GM12878 (cell line): ENCODE measurements at regions not wholly inside any gene's neighbourhood (a gene's known extent, or its start where the extent isn't known, plus 50 kb on each side); places are given as distances from the start of the nearest gene placed in this dataset.

ENCODE experiments used
- ATAC-seq: fragments of 200-7000 bp; cut with Tn5 transposase; 3 replicates; pipeline ENCODE4 v1.9.1; 2020; ENCODE audit warnings: mild to moderate bottlenecking, moderate library complexity
- BruUV-seq: library from RNA; stranded (reverse); fragments of 400-500 nt; replicated peaks from 2 replicates; lab custom pipeline; 2021; lab: Mats Ljungman, UMichigan
- CTCF ChIA-PET: fragments of 300-600 bp; sonication (Branson Sonifier 250); formaldehyde crosslinking; extraction: SDS; loops from one replicate; lab custom pipeline; 2021; ENCODE audit warnings: inconsistent platforms; lab: Yijun Ruan, JAX
- POLR2A ChIA-PET: fragments of 350-600 bp; formaldehyde crosslinking; extraction: SDS; loops from one replicate; lab custom pipeline; 2021; ENCODE audit warnings: inconsistent platforms; lab: Charles Lee
- RAD21 ChIA-PET: fragments of 300-600 bp; sonication (Branson Sonifier 250); formaldehyde crosslinking; loops from one replicate; lab custom pipeline; 2023; ENCODE audit warnings: antibody characterized with exemption; ENCODE audit not compliant: unreplicated experiment; lab: Charles Lee
- SMC1A ChIA-PET: fragments of 300-600 bp; sonication (Branson Sonifier 250); formaldehyde crosslinking; loops from one replicate; lab custom pipeline; 2023; ENCODE audit not compliant: unreplicated experiment, uncharacterized antibody; lab: Charles Lee
- DNase-seq: peaks from one replicate; pipeline ENCODE4 v3.0.0-alpha.2; 2011; ENCODE audit warnings: low read depth, low spot score
- FAIRE-seq: peaks from 3 replicates; lab custom pipeline; 2011; peaks lifted over from hg19 to GRCh38; lab: Jason Lieb, UNC
- H2AFZ ChIP-seq: 2 replicates; pipeline ENCODE4 v1.6.0; 2011; ENCODE audit warnings: low read depth, low read length, control low read depth; ENCODE audit not compliant: control insufficient read depth
- H3K27ac ChIP-seq: 2 replicates; pipeline ENCODE4 v1.5.1; 2011; ENCODE audit warnings: control low read depth; ENCODE audit not compliant: control insufficient read depth, insufficient read depth
- H3K27me3 ChIP-seq, 2 experiments: replicated peaks in 1 of 2; 2 replicates each; pipeline versions ENCODE4 v1.6.0 to v1.6.1; 2011; ENCODE audit warnings: low read length in 1 of 2; ENCODE audit not compliant: control insufficient read depth in 2 of 2, insufficient read depth in 2 of 2
- H3K36me3 ChIP-seq, 2 experiments: 2 replicates each; pipeline ENCODE4 v1.5.1; 2011; ENCODE audit warnings: low read length in 1 of 2; ENCODE audit not compliant: control insufficient read depth in 2 of 2, insufficient read depth in 2 of 2
- H3K4me1 ChIP-seq: 2 replicates; pipeline ENCODE4 v1.6.1; 2011; ENCODE audit warnings: mild to moderate bottlenecking, low read length, moderate library complexity, mixed read lengths; ENCODE audit not compliant: control insufficient read depth, insufficient read depth
- H3K4me2 ChIP-seq: 2 replicates; pipeline ENCODE4 v1.6.0; 2011; ENCODE audit warnings: control low read depth; ENCODE audit not compliant: control insufficient read depth, insufficient read depth
- H3K4me3 ChIP-seq: fragments of 200-600 bp; sonication (generic); 2 replicates; pipeline ENCODE4 v1.5.1; 2016
- H3K79me2 ChIP-seq: 2 replicates; pipeline ENCODE4 v1.6.0; 2011; ENCODE audit warnings: low read length; ENCODE audit not compliant: control insufficient read depth, insufficient read depth
- H3K9ac ChIP-seq: 2 replicates; pipeline ENCODE4 v1.8.0; 2011; ENCODE audit warnings: low read length, control low read depth, mixed read lengths; ENCODE audit not compliant: control insufficient read depth, insufficient read depth
- H3K9me3 ChIP-seq: replicated peaks from 3 replicates; pipeline ENCODE4 v1.5.1; 2011; ENCODE audit warnings: mild to moderate bottlenecking, low read length; ENCODE audit not compliant: control insufficient read depth, insufficient read depth
- H4K20me1 ChIP-seq: 2 replicates; pipeline ENCODE4 v1.6.0; 2011; ENCODE audit not compliant: control insufficient read depth, insufficient read depth
- ASH2L ChIP-seq: fragments of 300-600, 200-600 bp; sonication (generic); IDR thresholded peaks from 2 replicates; pipeline ENCODE4 v1.6.1; 2017; ENCODE audit warnings: low read depth, mild to moderate bottlenecking, borderline replicate concordance
- ATF3 ChIP-seq: IDR thresholded peaks from 2 replicates; pipeline ENCODE4 v1.6.1; 2011; ENCODE audit warnings: low read depth, mild to moderate bottlenecking, low read length, moderate library complexity, borderline replicate concordance; ENCODE audit errors: extremely low read depth
- BACH1 ChIP-seq: fragments of 450-650 bp; IDR thresholded peaks from 2 replicates; pipeline ENCODE4 v1.6.1; 2017; ENCODE audit warnings: mild to moderate bottlenecking, borderline replicate concordance
- CBX5 ChIP-seq: sonication (generic); IDR thresholded peaks from 2 replicates; pipeline ENCODE4 v1.6.1; 2016; ENCODE audit warnings: low read depth, moderate library complexity, mild to moderate bottlenecking, inconsistent platforms
- CREB1 ChIP-seq: IDR thresholded peaks from 2 replicates; pipeline ENCODE4 v1.6.1; 2012; ENCODE audit warnings: low read depth, mild to moderate bottlenecking, inconsistent platforms
- ESRRA ChIP-seq: IDR thresholded peaks from 2 replicates; pipeline ENCODE4 v1.6.1; 2012; ENCODE audit warnings: mild to moderate bottlenecking, low read length, improper control_type of control experiment
- IKZF2 ChIP-seq, 2 experiments: fragments of 450-650 bp; IDR thresholded peaks; 2 replicates each; pipeline ENCODE4 v1.6.1; 2017; ENCODE audit warnings: mild to moderate bottlenecking in 2 of 2, moderate library complexity in 2 of 2
- MYB ChIP-seq: fragments of 150-350 bp; IDR thresholded peaks from 2 replicates; pipeline ENCODE4 v1.6.1; 2014; ENCODE audit warnings: mild to moderate bottlenecking, low read depth, low read length, borderline replicate concordance
- NFXL1 ChIP-seq: fragments of 450-650 bp; IDR thresholded peaks from 2 replicates; pipeline ENCODE4 v1.6.1; 2017; ENCODE audit warnings: antibody characterized with exemption, mild to moderate bottlenecking, borderline replicate concordance
- REST ChIP-seq: IDR thresholded peaks from 2 replicates; pipeline ENCODE4 v1.6.1; 2012; ENCODE audit warnings: mild to moderate bottlenecking, low read depth, low read length
- SIX5 ChIP-seq: IDR thresholded peaks from 2 replicates; pipeline ENCODE4 v1.6.1; 2011; ENCODE audit warnings: mild to moderate bottlenecking, low read depth, low read length, moderate library complexity; ENCODE audit not compliant: severe bottlenecking
- TAF1 ChIP-seq: IDR thresholded peaks from 2 replicates; pipeline ENCODE4 v1.6.1; 2011; ENCODE audit warnings: mild to moderate bottlenecking, low read depth, low read length, borderline replicate concordance
- ZNF207 ChIP-seq: fragments of 450-650 bp; IDR thresholded peaks from 2 replicates; pipeline ENCODE4 v1.6.1; 2014; ENCODE audit warnings: antibody characterized with exemption, mild to moderate bottlenecking, borderline replicate concordance
- ZNF274 ChIP-seq: IDR thresholded peaks from one replicate; pipeline ENCODE4 v1.8.0; 2011; ENCODE audit not compliant: insufficient read length, insufficient read depth
- WGBS: methylation state at CpG from one replicate; pipeline ENCODE4 v1.1.6; 2016; ENCODE audit warnings: low lambda C conversion rate; ENCODE audit not compliant: insufficient replicate concordance, insufficient coverage; ENCODE audit errors: missing lambda C conversion rate; 5-methylcytosine and 5-hydroxymethylcytosine counted together
- in situ Hi-C: fragments of 300-500 bp; cut with MboI; formaldehyde crosslinking; loops from 9 replicates; pipeline ENCODE4 v1.14.3; 2018; ENCODE audit warnings: mixed read lengths
- intact Hi-C: fragments of 100-400 bp; cut with micrococcal nuclease; formaldehyde crosslinking; loops from one replicate; pipeline ENCODE4 v1.14.2; 2022; ENCODE audit not compliant: unreplicated experiment

- H3K27ac ChIP-seq: no peak overlapping the region
- DNase-seq (no peak), ATAC-seq (no peak), FAIRE-seq (no peak)
- no peaks in the 10 kb centered on the region for H3K27me3 ChIP-seq
- intact Hi-C loops: no loop called here
- no peaks in the 10 kb centered on the region for H3K9me3 ChIP-seq
- H3K36me3 ChIP-seq: no peaks in the 10 kb centered on the region
- ChIA-PET CTCF (no interaction called here), POLR2A (no interaction called here), SMC1A (no interaction called here), RAD21 (interaction anchor here (1.0 kb wide), 2 partner anchors 29 to 93 kb away, joined by 3 read pairs; no protein-coding TSS in a partner anchor)
- no peak overlapping the region for H3K9ac ChIP-seq
- WGBS: 56% methylated on average over 12 of the region's 12 CpGs
- no peak overlapping the region for H3K4me3 ChIP-seq
- H3K79me2 ChIP-seq: no peaks in the 10 kb centered on the region
- no peak for TF ChIP-seq ZNF207
- no peak for TF ChIP-seq MYB
- no peak for TF ChIP-seq ESRRA
- no peak for TF ChIP-seq BACH1
- TF ChIP-seq ZNF274: no peak
- no peak overlapping the region for H2AFZ ChIP-seq
- no TSS peak for BruUV-seq
- H4K20me1 ChIP-seq: no peaks in the 10 kb centered on the region
- in situ Hi-C loops: no loop called here
- no peak overlapping the region for H3K4me2 ChIP-seq
- H3K4me1 ChIP-seq: no peaks in the 10 kb centered on the region
Observed at GRCh38 chr13:111037927-111038326, 77.2 kb upstream of the ARHGEF7 start.

GRCh38 chr13:111036665-111037064, 78.4 kb upstream of the ARHGEF7 start:
- Histone ChIP-seq H3K9me3 (no peaks in the 10 kb centered on the region), H3K27ac (no peak overlapping the region), H4K20me1 (no peaks in the 10 kb centered on the region), H3K4me3 (no peak overlapping the region), H2AFZ (no peak overlapping the region), H3K27me3 (no peaks in the 10 kb centered on the region), H3K79me2 (no peaks in the 10 kb centered on the region), H3K36me3 (no peaks in the 10 kb centered on the region), H3K9ac (no peak overlapping the region), H3K4me1 (no peaks in the 10 kb centered on the region), H3K4me2 (no peak overlapping the region)
- in situ Hi-C loops: no loop called here
- ChIA-PET SMC1A (interaction anchor here (1.0 kb wide), 1 partner anchor 92 kb away, joined by 3 read pairs; no protein-coding TSS in a partner anchor), CTCF (interaction anchor here (0.6 to 1.8 kb wide), 2 partner anchors 27 to 31 kb away, joined by 4 to 5 read pairs; no protein-coding TSS in a partner anchor), RAD21 (interaction anchor here (1.3 kb wide), 1 partner anchor 31 kb away, joined by 3 read pairs; no protein-coding TSS in a partner anchor), POLR2A (interaction anchor here (0.5 to 0.6 kb wide), 2 partner anchors 21 to 213 kb away, joined by 3 read pairs; no protein-coding TSS in a partner anchor)
- ATAC-seq (no peak), FAIRE-seq (no peak), DNase-seq (no peak)
- WGBS: 58% methylated on average over 7 of the region's 7 CpGs
- intact Hi-C loops: no loop called here
- BruUV-seq: no TSS peak
- TF ChIP-seq IKZF2 (IDR thresholded peaks at IDR 0.05) (no peak), ATF3 (no peak), CREB1 (no peak), REST (no peak), CBX5 (no peak), SIX5 (no peak), ASH2L (no peak), NFXL1 (no peak), TAF1 (no peak)
